ENCODE measurements at regions not wholly inside any gene's neighbourhood (a gene's known extent, or its start where the extent isn't known, plus 50 kb on each side); places are given as distances from the start of the nearest gene placed in this dataset.

DNA sequence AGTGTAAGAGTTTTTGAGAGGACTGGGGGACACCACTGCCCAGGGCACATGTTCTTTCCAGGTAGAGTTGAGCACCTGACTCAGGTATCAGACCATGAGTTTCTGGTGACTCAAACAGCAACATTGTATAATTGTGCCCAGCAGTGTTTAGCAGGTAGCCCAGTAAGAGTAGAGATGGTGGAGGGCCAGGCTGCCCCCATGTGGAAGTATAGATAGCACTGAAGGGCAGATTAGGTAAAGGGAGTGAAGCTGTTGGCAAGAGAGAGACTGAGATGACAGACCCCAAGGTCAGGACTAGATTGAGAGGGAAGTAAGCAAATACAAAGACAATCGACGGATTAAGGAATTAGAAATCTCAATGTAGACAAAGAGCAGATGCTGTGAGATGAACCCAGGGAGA lies 74.6 kb downstream of the TRIM42 start:
- H3K9me3 Mint-ChIP-seq: peaks cover 0 to 2% of the 10 kb centered on the region in 2 donors

DNA sequence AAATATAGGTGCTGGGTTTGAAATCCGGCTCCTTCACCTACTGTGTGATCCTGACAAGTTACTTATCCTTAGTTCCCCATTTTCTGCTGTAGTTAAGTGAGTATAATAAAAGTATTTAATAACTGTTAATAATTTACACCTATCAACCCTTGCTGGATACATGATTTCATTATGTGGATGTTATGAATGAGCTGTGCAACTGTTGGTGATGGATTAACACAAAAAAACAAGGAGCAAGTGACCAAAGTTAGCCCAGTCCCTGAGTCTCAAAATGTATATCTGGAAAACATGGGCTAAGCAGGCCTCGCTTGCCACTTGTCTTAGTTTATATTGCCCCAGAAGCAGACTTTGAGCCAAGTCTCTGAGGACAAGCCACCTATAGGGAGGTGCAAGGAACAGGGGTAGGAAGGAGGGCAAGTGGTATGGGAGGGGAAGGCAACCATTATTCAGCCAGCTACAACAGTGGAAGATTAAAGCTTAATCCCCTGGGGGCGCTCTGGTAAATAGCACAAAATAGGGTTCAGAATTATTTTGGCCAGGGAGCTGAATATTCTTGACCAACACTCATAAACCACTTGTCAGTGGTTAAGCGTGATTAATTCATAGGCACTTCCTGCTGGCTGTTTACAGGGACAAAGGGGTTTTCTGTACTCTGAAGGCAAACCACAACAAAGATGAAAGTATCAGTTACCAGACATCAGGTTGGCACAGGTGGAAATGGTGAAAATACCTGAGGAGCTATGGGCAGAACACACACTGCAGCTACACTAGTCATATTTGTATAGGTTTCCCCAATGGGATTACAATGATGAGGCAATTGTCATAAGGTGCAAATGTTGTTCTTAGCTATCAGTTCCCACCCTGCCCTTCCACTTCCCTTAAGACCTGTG lies 76.2 kb downstream of the TRIM42 start:
- WGBS (ENCODE audit: insufficient coverage): 44% methylated on average over 3 of the region's 4 CpGs
- Mint-ChIP-seq H3K4me3 (no peak overlapping the region), H3K4me1 (peaks cover 7 to 10% of the 10 kb centered on the region in 2 donors), H3K36me3 (no peaks in the 10 kb centered on the region), H3K9me3 (peaks cover 0 to 2% of the 10 kb centered on the region in 2 donors), H3K27me3 (ENCODE audit: low read depth in 2 of 2) (peaks cover 13 to 20% of the 10 kb centered on the region in 2 donors), H3K27ac (no peak overlapping the region)
- H3K36me3 ChIP-seq (ENCODE audit: control insufficient read depth, insufficient read depth, low read length): no peaks in the 10 kb centered on the region
- H3K9me3 ChIP-seq (ENCODE audit: control insufficient read depth, insufficient read depth, low read length): no peaks in the 10 kb centered on the region
- TF ChIP-seq, protein P1, sequence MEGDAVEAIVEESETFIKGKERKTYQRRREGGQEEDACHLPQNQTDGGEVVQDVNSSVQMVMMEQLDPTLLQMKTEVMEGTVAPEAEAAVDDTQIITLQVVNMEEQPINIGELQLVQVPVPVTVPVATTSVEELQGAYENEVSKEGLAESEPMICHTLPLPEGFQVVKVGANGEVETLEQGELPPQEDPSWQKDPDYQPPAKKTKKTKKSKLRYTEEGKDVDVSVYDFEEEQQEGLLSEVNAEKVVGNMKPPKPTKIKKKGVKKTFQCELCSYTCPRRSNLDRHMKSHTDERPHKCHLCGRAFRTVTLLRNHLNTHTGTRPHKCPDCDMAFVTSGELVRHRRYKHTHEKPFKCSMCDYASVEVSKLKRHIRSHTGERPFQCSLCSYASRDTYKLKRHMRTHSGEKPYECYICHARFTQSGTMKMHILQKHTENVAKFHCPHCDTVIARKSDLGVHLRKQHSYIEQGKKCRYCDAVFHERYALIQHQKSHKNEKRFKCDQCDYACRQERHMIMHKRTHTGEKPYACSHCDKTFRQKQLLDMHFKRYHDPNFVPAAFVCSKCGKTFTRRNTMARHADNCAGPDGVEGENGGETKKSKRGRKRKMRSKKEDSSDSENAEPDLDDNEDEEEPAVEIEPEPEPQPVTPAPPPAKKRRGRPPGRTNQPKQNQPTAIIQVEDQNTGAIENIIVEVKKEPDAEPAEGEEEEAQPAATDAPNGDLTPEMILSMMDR (IDR thresholded peaks at IDR 0.05): no peak
- intact Hi-C loops (cut with micrococcal nuclease): no loop called here
- DNase-seq: no peak
- no peaks in the 10 kb centered on the region for H3K27me3 ChIP-seq (ENCODE audit: control insufficient read depth, insufficient read depth, low read length)
- H3K4me1 ChIP-seq (ENCODE audit: control insufficient read depth, insufficient read depth, low read length): peaks cover 10% of the 10 kb centered on the region
- H3K4me3 ChIP-seq (ENCODE audit: low read length): no peak overlapping the region
- ATAC-seq: no peak
- H3K27ac ChIP-seq (ENCODE audit: low read length): no peak overlapping the region

More for the DNA sequence above, 74.6 kb downstream of the TRIM42 start:
- Mint-ChIP-seq H3K27me3 (ENCODE audit: low read depth in 2 of 2) (peaks cover 13 to 18% of the 10 kb centered on the region in 2 donors), H3K4me3 (no peak overlapping the region), H3K36me3 (no peaks in the 10 kb centered on the region), H3K27ac (no peak overlapping the region), H3K4me1 (peaks cover 7 to 10% of the 10 kb centered on the region in 2 donors)
- Histone ChIP-seq H3K36me3 (ENCODE audit: control insufficient read depth, insufficient read depth, low read length) (no peaks in the 10 kb centered on the region), H3K4me3 (ENCODE audit: low read length) (no peak overlapping the region), H3K9me3 (ENCODE audit: control insufficient read depth, insufficient read depth, low read length) (no peaks in the 10 kb centered on the region), H3K27ac (ENCODE audit: low read length) (no peak overlapping the region), H3K27me3 (ENCODE audit: control insufficient read depth, insufficient read depth, low read length) (no peaks in the 10 kb centered on the region), H3K4me1 (ENCODE audit: control insufficient read depth, insufficient read depth, low read length) (peaks cover 10% of the 10 kb centered on the region)
- no peak for ATAC-seq
- TF ChIP-seq, protein P1 (IDR thresholded peaks at IDR 0.05): no peak
- WGBS (ENCODE audit: insufficient coverage): 92% methylated on average over 2 of the region's 2 CpGs
- DNase-seq: no peak
- intact Hi-C loops (cut with micrococcal nuclease): no loop called here

DNA sequence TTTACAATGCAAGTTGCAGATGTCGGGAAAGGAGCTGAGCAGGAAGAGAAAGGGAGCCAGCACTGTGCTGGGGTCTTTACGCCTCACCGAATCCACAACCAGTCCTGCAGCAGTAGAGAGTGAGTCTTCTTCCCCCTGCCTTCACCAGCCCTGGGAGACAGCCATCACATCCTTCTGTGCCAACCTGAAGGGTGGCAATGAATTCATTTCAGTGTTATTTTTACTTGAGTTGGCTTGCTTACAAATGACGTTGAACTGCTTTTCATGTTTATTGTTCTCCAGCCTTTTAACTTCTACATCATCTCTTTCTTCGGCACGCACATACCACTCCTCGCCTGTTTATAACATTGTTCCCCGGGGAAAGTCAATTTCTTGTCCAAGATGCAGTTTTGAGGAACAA lies 77.1 kb downstream of the TRIM42 start:
- TF ChIP-seq, protein P1 (IDR thresholded peaks at IDR 0.05): no peak

More for the DNA sequence above, 77.1 kb downstream of the TRIM42 start:
- Mint-ChIP-seq H3K36me3 (no peaks in the 10 kb centered on the region), H3K27ac (no peak overlapping the region), H3K27me3 (ENCODE audit: low read depth in 2 of 2) (peaks cover 13 to 20% of the 10 kb centered on the region in 2 donors), H3K4me1 (peaks cover 7 to 10% of the 10 kb centered on the region in 2 donors), H3K9me3 (peaks cover 0 to 2% of the 10 kb centered on the region in 2 donors), H3K4me3 (no peak overlapping the region)
- 82% methylated on average over 8 of the region's 8 CpGs for WGBS (ENCODE audit: insufficient coverage)
- Histone ChIP-seq H3K27ac (ENCODE audit: low read length) (no peak overlapping the region), H3K36me3 (ENCODE audit: control insufficient read depth, insufficient read depth, low read length) (no peaks in the 10 kb centered on the region), H3K9me3 (ENCODE audit: control insufficient read depth, insufficient read depth, low read length) (no peaks in the 10 kb centered on the region), H3K4me3 (ENCODE audit: low read length) (no peak overlapping the region), H3K27me3 (ENCODE audit: control insufficient read depth, insufficient read depth, low read length) (no peaks in the 10 kb centered on the region), H3K4me1 (ENCODE audit: control insufficient read depth, insufficient read depth, low read length) (peaks cover 10% of the 10 kb centered on the region)
- intact Hi-C loops (cut with micrococcal nuclease): no loop called here
- DNase-seq (no peak), ATAC-seq (no peak)
